Left kidney (tissue), 1 donor: ENCODE measurements at regions not wholly inside any gene's neighbourhood (a gene's known extent, or its start where the extent isn't known, plus 50 kb on each side); places are given as distances from the start of the nearest gene placed in this dataset.

Experiments used
- DNase-seq: peaks from one replicate; pipeline ENCODE4 v3.0.0-alpha.2; 2013

- no peak for DNase-seq
These were observed 782.4 kb upstream of the SOX9 start for GRCh38 chr17:71338396-71338795.

GRCh38 chr17:71339206-71339605 is 781.6 kb upstream of the SOX9 start:
- DNase-seq, result no peak

GRCh38 chr17:71342737-71343136 is 778.1 kb upstream of the SOX9 start:
- DNase-seq, result no peak

GRCh38 chr17:71349908-71350600 is 770.8 kb upstream of the SOX9 start:
- no peak for DNase-seq

- DNase-seq, result no peak
These were observed 760.5 kb upstream of the SOX9 start for GRCh38 chr17:71360301-71360700.

GRCh38 chr17:71361656-71362450 is 759.0 kb upstream of the SOX9 start:
- DNase-seq, result peak; percentile 15

GRCh38 chr17:71363661-71364060 is 757.2 kb upstream of the SOX9 start:
- no peak for DNase-seq

- DNase-seq, result no peak
These were observed 749.0 kb upstream of the SOX9 start for GRCh38 chr17:71371809-71372208.

- no peak for DNase-seq
These were observed 744.9 kb upstream of the SOX9 start for GRCh38 chr17:71375948-71376347.

- no peak for DNase-seq
These were observed 743.9 kb upstream of the SOX9 start for GRCh38 chr17:71376933-71377332.

GRCh38 chr17:71378036-71378435 is 742.8 kb upstream of the SOX9 start:
- DNase-seq, result no peak

- DNase-seq, result no peak
These were observed 742.1 kb upstream of the SOX9 start for GRCh38 chr17:71378741-71379140.

GRCh38 chr17:71379512-71379911 is 741.3 kb upstream of the SOX9 start:
- DNase-seq, result no peak

GRCh38 chr17:71380535-71380934 is 740.3 kb upstream of the SOX9 start:
- DNase-seq, result no peak

- no peak for DNase-seq
These were observed 739.9 kb upstream of the SOX9 start for GRCh38 chr17:71380936-71381335.

GRCh38 chr17:71383091-71383490 is 737.7 kb upstream of the SOX9 start:
- DNase-seq, result no peak

- DNase-seq, result no peak
These were observed 733.4 kb upstream of the SOX9 start for GRCh38 chr17:71387456-71387855.

- DNase-seq, result no peak
These were observed 727.9 kb upstream of the SOX9 start for GRCh38 chr17:71392715-71393567.

GRCh38 chr17:71395901-71396300 is 724.9 kb upstream of the SOX9 start:
- DNase-seq, result no peak

- no peak for DNase-seq
These were observed 724.1 kb upstream of the SOX9 start for GRCh38 chr17:71396711-71397110.

GRCh38 chr17:71398025-71398424 is 722.8 kb upstream of the SOX9 start:
- no peak for DNase-seq

GRCh38 chr17:71398800-71399219 is 722.0 kb upstream of the SOX9 start:
- peak; percentile 46 for DNase-seq

GRCh38 chr17:71399221-71399620 is 721.6 kb upstream of the SOX9 start:
- DNase-seq, result no peak
